GM12878 (cell line): ENCODE measurements at regions not wholly inside any gene's neighbourhood (a gene's known extent, or its start where the extent isn't known, plus 50 kb on each side); places are given as distances from the start of the nearest gene placed in this dataset.

Experiments
- CHD2 ChIP-seq: IDR thresholded peaks from 2 replicates; pipeline ENCODE4 v1.6.1; 2011; ENCODE audit warnings: low read depth, low read length, improper control_type of control experiment, borderline replicate concordance
- CTCF ChIP-seq, 3 experiments: IDR thresholded peaks in 2 of 3; conservative IDR thresholded peaks in 1 of 3; 2 replicates each; pipeline ENCODE4 v1.5.1; 2011; ENCODE audit warnings: low read depth in 3 of 3, low read length in 3 of 3, mild to moderate bottlenecking in 3 of 3, control low read depth in 2 of 3, moderate library complexity in 2 of 3, inconsistent platforms in 1 of 3, mixed read lengths in 1 of 3; ENCODE audit not compliant: control insufficient read depth in 2 of 3, insufficient read depth in 1 of 3; ENCODE audit errors: extremely low read depth in 1 of 3
- NBN ChIP-seq: fragments of 450-650 bp; IDR thresholded peaks from 2 replicates; pipeline ENCODE4 v1.6.1; 2016
- NRF1 ChIP-seq: conservative IDR thresholded peaks from 2 replicates; pipeline ENCODE4 v1.6.1; 2011; ENCODE audit warnings: mild to moderate bottlenecking, low read depth, low read length, improper control_type of control experiment
- POLR2A ChIP-seq: IDR thresholded peaks from 2 replicates; pipeline ENCODE4 v1.6.1; 2011; ENCODE audit warnings: low read depth, mild to moderate bottlenecking, low read length
- RUNX3 ChIP-seq: IDR thresholded peaks from 2 replicates; pipeline ENCODE4 v1.6.1; 2012; ENCODE audit warnings: low read length, inconsistent platforms
- ZNF687 ChIP-seq: fragments of 450-650 bp; IDR thresholded peaks from 2 replicates; pipeline ENCODE4 v1.6.1; 2017; ENCODE audit warnings: mild to moderate bottlenecking, moderate library complexity

- no peak for TF ChIP-seq CTCF (IDR thresholded peaks at IDR 0.05 in 2 of 3, conservative IDR thresholded peaks at IDR 0.05 in 1 of 3; ENCODE audit: control insufficient read depth in 2 of 3, extremely low read depth in 1 of 3, insufficient read depth in 1 of 3, low read depth in 3 of 3, low read length in 3 of 3)
- no peak for TF ChIP-seq CHD2
- no peak for TF ChIP-seq RUNX3
- TF ChIP-seq NRF1: no peak
- no peak for TF ChIP-seq ZNF687
- no peak for TF ChIP-seq NBN
- no peak for TF ChIP-seq POLR2A
Measured at GRCh38 chr18:47627030-47627429, 303.4 kb downstream of the SMAD2 start.
